OCI-LY1 (cell line): ENCODE measurements at regions not wholly inside any gene's neighbourhood (a gene's known extent, or its start where the extent isn't known, plus 50 kb on each side); places are given as distances from the start of the nearest gene placed in this dataset.
"Not testable (repeated sequence)": the region's sequence is repeated elsewhere in the genome, so short reads cannot be mapped to it uniquely, and the experiment has no call there.

ENCODE experiments used
- H2AFZ ChIP-seq: fragments of 200-600 bp; sonication (generic), shearing (Covaris generic); 2 replicates; pipeline ENCODE4 v1.6.0; 2014; ENCODE audit warnings: antibody characterized with exemption, mild to moderate bottlenecking, low read length
- H3F3A ChIP-seq: fragments of 200-600 bp; sonication (generic), shearing (Covaris generic); 2 replicates; pipeline ENCODE4 v1.6.0; 2014; ENCODE audit warnings: mild to moderate bottlenecking, antibody characterized with exemption, low read length, moderate library complexity; ENCODE audit not compliant: insufficient read depth
- H3K27ac ChIP-seq: fragments of 200-600 bp; sonication (generic); 2 replicates; pipeline ENCODE4 v1.5.1; 2014; ENCODE audit warnings: low read length, mixed run types, mild to moderate bottlenecking, low read depth; ENCODE audit not compliant: poor library complexity, severe bottlenecking
- H3K27me3 ChIP-seq: fragments of 200-600 bp; sonication (generic); 2 replicates; pipeline ENCODE4 v1.6.0; 2014; ENCODE audit warnings: antibody characterized with exemption, mild to moderate bottlenecking, low read length, moderate library complexity; ENCODE audit not compliant: insufficient read depth
- H3K36me3 ChIP-seq: fragments of 200-600 bp; sonication (generic); 2 replicates; pipeline ENCODE4 v1.6.1; 2014; ENCODE audit warnings: mild to moderate bottlenecking, antibody characterized with exemption, low read length, moderate library complexity, mixed read lengths; ENCODE audit not compliant: insufficient read depth
- H3K4me1 ChIP-seq: fragments of 200-600 bp; sonication (generic); 2 replicates; pipeline ENCODE4 v1.5.1; 2014; ENCODE audit warnings: mild to moderate bottlenecking, low read length, moderate library complexity; ENCODE audit not compliant: insufficient read depth, severe bottlenecking
- H3K4me2 ChIP-seq: fragments of 200-600 bp; sonication (generic), shearing (Covaris generic); 2 replicates; pipeline ENCODE4 v1.6.1; 2014; ENCODE audit warnings: low read length
- H3K4me3 ChIP-seq: fragments of 200-600 bp; sonication (generic); 2 replicates; pipeline ENCODE4 v1.5.1; 2014; ENCODE audit warnings: low read length, low read depth, mild to moderate bottlenecking, mixed read lengths; ENCODE audit not compliant: poor library complexity, severe bottlenecking
- H3K79me2 ChIP-seq: fragments of 200-600 bp; shearing (Covaris generic); 2 replicates; pipeline ENCODE4 v1.6.1; 2016; ENCODE audit warnings: mixed run types, low read length, mixed read lengths; ENCODE audit not compliant: insufficient read depth
- H3K9ac ChIP-seq: fragments of 200-600 bp; sonication (generic), shearing (Covaris generic); 2 replicates; pipeline ENCODE4 v1.6.1; 2014; ENCODE audit warnings: mild to moderate bottlenecking, low read length, mixed read lengths
- H3K9me2 ChIP-seq: fragments of 200-600 bp; sonication (generic), shearing (Covaris generic); 2 replicates; pipeline ENCODE4 v1.6.1; 2014; ENCODE audit warnings: low read depth, mild to moderate bottlenecking, low read length, mixed read lengths
- H3K9me3 ChIP-seq: fragments of 200-600 bp; shearing (Covaris generic); 2 replicates; pipeline ENCODE4 v1.6.1; 2014; ENCODE audit warnings: low read length, mixed read lengths
- H4K20me1 ChIP-seq: fragments of 200-600 bp; sonication (generic), shearing (Covaris generic); 2 replicates; pipeline ENCODE4 v1.6.0; 2016; ENCODE audit warnings: mild to moderate bottlenecking, low read length; ENCODE audit not compliant: insufficient read depth
- EZH2 ChIP-seq: fragments of 200-600 bp; sonication (generic), shearing (Covaris generic); IDR thresholded peaks from 2 replicates; pipeline ENCODE4 v1.8.0; 2017; ENCODE audit warnings: borderline replicate concordance, mixed run types, mild to moderate bottlenecking, antibody characterized with exemption, low read length, moderate library complexity, mixed read lengths
- TF ChIP-seq, protein P1 (sequence below): fragments of 200-600 bp; sonication (generic), shearing (Covaris generic); IDR thresholded peaks from 2 replicates; pipeline ENCODE4 v1.5.1; 2017; ENCODE audit warnings: mild to moderate bottlenecking, antibody characterized with exemption, low read length, moderate library complexity, mixed read lengths

DNA sequence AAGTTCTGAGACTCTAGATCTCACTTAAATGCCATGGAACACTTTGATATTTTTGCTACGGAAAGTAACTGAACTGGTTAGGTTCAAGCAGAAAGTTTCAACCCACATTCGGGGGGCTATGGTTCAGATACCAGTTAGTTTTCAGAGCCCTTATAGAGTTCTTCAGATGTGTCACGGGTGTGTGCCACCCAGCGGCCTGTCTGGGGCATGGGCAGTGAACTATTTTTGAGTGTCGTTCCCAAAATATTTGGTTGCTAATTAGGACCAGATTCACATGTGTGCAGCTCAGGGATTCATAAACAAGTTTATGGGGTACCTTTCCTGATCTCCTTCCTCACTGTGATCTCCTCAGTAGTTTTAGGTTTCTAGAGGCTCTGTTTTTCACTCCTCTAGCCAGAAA lies 271.9 kb downstream of the C7orf25 start:
- Histone ChIP-seq H3K4me3 (no peak overlapping the region), H3K27me3 (no peaks in the 10 kb centered on the region; the same call in 1 of the 2 replicates), H3K36me3 (no peaks in the 10 kb centered on the region), H3F3A (no peaks in the 10 kb centered on the region), H3K4me1 (no peaks in the 10 kb centered on the region), H3K9me2 (no peaks in the 10 kb centered on the region), H3K4me2 (no peak overlapping the region), H2AFZ (no peak overlapping the region), H3K9ac (no peak overlapping the region), H3K27ac (no peak overlapping the region), H4K20me1 (no peaks in the 10 kb centered on the region), H3K79me2 (no peaks in the 10 kb centered on the region), H3K9me3 (peaks cover 3% of the 10 kb centered on the region; the same call in 1 of the 2 replicates)
- no peak for TF ChIP-seq EZH2
- TF ChIP-seq, protein P1, sequence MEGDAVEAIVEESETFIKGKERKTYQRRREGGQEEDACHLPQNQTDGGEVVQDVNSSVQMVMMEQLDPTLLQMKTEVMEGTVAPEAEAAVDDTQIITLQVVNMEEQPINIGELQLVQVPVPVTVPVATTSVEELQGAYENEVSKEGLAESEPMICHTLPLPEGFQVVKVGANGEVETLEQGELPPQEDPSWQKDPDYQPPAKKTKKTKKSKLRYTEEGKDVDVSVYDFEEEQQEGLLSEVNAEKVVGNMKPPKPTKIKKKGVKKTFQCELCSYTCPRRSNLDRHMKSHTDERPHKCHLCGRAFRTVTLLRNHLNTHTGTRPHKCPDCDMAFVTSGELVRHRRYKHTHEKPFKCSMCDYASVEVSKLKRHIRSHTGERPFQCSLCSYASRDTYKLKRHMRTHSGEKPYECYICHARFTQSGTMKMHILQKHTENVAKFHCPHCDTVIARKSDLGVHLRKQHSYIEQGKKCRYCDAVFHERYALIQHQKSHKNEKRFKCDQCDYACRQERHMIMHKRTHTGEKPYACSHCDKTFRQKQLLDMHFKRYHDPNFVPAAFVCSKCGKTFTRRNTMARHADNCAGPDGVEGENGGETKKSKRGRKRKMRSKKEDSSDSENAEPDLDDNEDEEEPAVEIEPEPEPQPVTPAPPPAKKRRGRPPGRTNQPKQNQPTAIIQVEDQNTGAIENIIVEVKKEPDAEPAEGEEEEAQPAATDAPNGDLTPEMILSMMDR = peak; percentile 40

DNA sequence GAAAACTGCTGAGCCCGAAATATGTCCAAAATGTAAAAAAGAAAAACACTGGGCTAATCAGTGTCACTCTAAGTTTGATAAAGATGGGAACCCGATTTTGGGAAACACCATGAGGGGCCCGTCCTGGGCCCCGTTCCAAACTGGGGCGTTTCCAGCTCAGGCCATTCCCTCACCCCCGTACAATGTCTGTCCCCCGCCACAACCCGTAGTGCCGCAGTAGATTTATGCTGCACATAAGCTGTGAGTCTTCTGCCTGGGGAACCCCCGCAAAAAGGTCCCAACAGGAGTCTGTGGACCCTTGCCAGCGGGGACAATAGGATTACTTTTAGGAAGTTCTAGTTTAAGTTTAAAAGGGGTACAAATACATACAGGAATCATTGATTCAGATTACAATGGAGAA lies 275.5 kb downstream of the C7orf25 start:
- H3K79me2 ChIP-seq, H3K9me3 ChIP-seq, H4K20me1 ChIP-seq, H2AFZ ChIP-seq, H3K27me3 ChIP-seq, H3K4me1 ChIP-seq, H3K4me2 ChIP-seq, H3F3A ChIP-seq, H3K4me3 ChIP-seq, H3K27ac ChIP-seq, H3K9ac ChIP-seq, H3K9me2 ChIP-seq, H3K36me3 ChIP-seq: not testable (repeated sequence)

DNA sequence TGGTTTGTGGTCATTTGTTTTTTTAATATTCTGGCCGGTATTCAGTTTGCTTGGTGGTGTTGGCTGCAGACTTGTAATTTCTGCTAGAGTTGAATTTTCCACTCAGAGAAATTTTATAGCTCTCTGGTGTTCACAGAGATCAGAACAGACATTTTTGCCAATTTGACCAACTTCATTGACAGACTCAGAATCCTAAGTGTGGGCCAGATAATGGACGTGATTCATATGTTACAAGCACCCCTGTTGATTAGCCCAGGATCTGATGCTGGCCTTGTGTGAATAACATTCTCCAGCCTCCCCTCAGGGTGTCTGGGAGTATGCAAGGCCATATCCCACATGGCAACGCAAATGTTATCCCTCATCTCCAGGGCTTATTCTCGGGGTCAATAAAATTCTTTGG lies 283.8 kb downstream of the C7orf25 start:
- Histone ChIP-seq H3K9ac (no peak overlapping the region), H3K27ac (no peak overlapping the region), H3K9me2 (no peaks in the 10 kb centered on the region), H3F3A (no peaks in the 10 kb centered on the region), H2AFZ (no peak overlapping the region), H3K79me2 (no peaks in the 10 kb centered on the region), H4K20me1 (no peaks in the 10 kb centered on the region), H3K4me3 (no peak overlapping the region), H3K4me1 (no peaks in the 10 kb centered on the region), H3K4me2 (no peak overlapping the region), H3K27me3 (no peaks in the 10 kb centered on the region), H3K36me3 (no peaks in the 10 kb centered on the region), H3K9me3 (no peaks in the 10 kb centered on the region)
- TF ChIP-seq EZH2 = no peak

DNA sequence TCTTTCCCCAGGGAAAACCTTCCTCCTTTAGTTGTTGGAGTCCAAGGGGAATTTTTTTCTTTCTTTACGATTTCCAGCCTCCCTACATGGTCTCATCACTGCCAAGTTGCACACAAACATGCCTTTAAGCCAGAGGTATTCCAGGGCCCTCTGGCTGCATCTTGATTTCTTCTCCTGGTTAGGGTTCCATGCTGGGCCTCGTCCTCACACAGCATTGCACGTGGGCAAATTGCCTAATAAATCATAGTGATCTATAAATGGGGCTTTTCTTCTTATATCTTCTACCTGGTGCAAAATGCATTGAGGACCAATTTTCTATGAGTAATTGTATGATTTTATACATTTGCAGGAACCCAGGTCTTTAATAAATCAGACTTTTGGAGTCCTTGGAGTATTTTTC lies 284.2 kb downstream of the C7orf25 start:
- no peaks in the 10 kb centered on the region for H3F3A ChIP-seq
- H3K27ac ChIP-seq = no peak overlapping the region
- H3K4me3 ChIP-seq = no peak overlapping the region
- TF ChIP-seq EZH2 = no peak
- TF ChIP-seq, protein P1 = no peak
- H3K9me2 ChIP-seq = no peaks in the 10 kb centered on the region
- H3K9me3 ChIP-seq = no peaks in the 10 kb centered on the region
- no peaks in the 10 kb centered on the region for H3K36me3 ChIP-seq
- no peaks in the 10 kb centered on the region for H3K4me1 ChIP-seq
- no peaks in the 10 kb centered on the region for H3K27me3 ChIP-seq
- no peak overlapping the region for H2AFZ ChIP-seq
- no peak overlapping the region for H3K9ac ChIP-seq
- no peak overlapping the region for H3K4me2 ChIP-seq
- H3K79me2 ChIP-seq = no peaks in the 10 kb centered on the region
- no peaks in the 10 kb centered on the region for H4K20me1 ChIP-seq
